SK-N-SH treated with all-trans-retinoic acid at 6 μM for 48 hours (cell line): ENCODE measurements at regions not wholly inside any gene's neighbourhood (a gene's known extent, or its start where the extent isn't known, plus 50 kb on each side); places are given as distances from the start of the nearest gene placed in this dataset.

Experiments
- PPARA ChIP-seq: fragments of 250-450 bp; sonication (Bioruptor Pico); IDR thresholded peaks from 2 replicates; pipeline ENCODE4 v1.5.0; 2020; ENCODE audit warnings: mild to moderate bottlenecking, borderline replicate concordance
- ZFP3 ChIP-seq: fragments of 250-450 bp; sonication (Bioruptor Pico); IDR thresholded peaks from 2 replicates; pipeline ENCODE4 v1.5.0; 2020; ENCODE audit warnings: mild to moderate bottlenecking, moderate library complexity

GRCh38 chrX:128992107-128992971 lies 531.0 kb downstream of the SMARCA1 start:
- TF ChIP-seq PPARA (CRISPR knock-in tag) (no peak), ZFP3 (CRISPR knock-in tag) (no peak)
